GM12875 (cell line): ENCODE measurements at regions not wholly inside any gene's neighbourhood (a gene's known extent, or its start where the extent isn't known, plus 50 kb on each side); places are given as distances from the start of the nearest gene placed in this dataset.

Experiments
- H3K4me3 ChIP-seq: one replicate; pipeline ENCODE4 v1.5.1; 2011; ENCODE audit warnings: low read depth, low read length, control low read depth
- CTCF ChIP-seq: IDR thresholded peaks from 2 replicates; pipeline ENCODE4 v1.5.1; 2011; ENCODE audit warnings: low read depth, mild to moderate bottlenecking, control low read depth, inconsistent platforms, low read length, moderate library complexity, borderline replicate concordance; ENCODE audit not compliant: insufficient read depth

- H3K4me3 ChIP-seq = no peak overlapping the region
- no peak for TF ChIP-seq CTCF
These were observed 710.4 kb upstream of the PIK3C3 start for GRCh38 chr18:41244591-41245037.

GRCh38 chr18:41237317-41237716 lies 717.7 kb upstream of the PIK3C3 start:
- H3K4me3 ChIP-seq = no peak overlapping the region
- no peak for TF ChIP-seq CTCF

- no peak overlapping the region for H3K4me3 ChIP-seq
- TF ChIP-seq CTCF = no peak
These were observed 723.4 kb upstream of the PIK3C3 start for GRCh38 chr18:41231681-41232080.

- TF ChIP-seq CTCF = no peak
- no peak overlapping the region for H3K4me3 ChIP-seq
These were observed 727.0 kb upstream of the PIK3C3 start for GRCh38 chr18:41227993-41228392.

- no peak for TF ChIP-seq CTCF
These were observed 728.1 kb upstream of the PIK3C3 start for GRCh38 chr18:41226911-41227310.

GRCh38 chr18:41226186-41226585 lies 728.8 kb upstream of the PIK3C3 start:
- no peak for TF ChIP-seq CTCF
- no peak overlapping the region for H3K4me3 ChIP-seq

More at GRCh38 chr18:41226911-41227310, 728.1 kb upstream of the PIK3C3 start:
- H3K4me3 ChIP-seq = no peak overlapping the region

GRCh38 chr18:41216341-41217003 lies 738.6 kb upstream of the PIK3C3 start:
- H3K4me3 ChIP-seq = no peak overlapping the region
- TF ChIP-seq CTCF = no peak
